AG08395 (cell line): ENCODE measurements at regions not wholly inside any gene's neighbourhood (a gene's known extent, or its start where the extent isn't known, plus 50 kb on each side); places are given as distances from the start of the nearest gene placed in this dataset.

Experiments used
- DNase-seq: peaks from one replicate; pipeline ENCODE4 v3.0.0; 2012; ENCODE audit warnings: mixed read lengths, low spot score

DNA sequence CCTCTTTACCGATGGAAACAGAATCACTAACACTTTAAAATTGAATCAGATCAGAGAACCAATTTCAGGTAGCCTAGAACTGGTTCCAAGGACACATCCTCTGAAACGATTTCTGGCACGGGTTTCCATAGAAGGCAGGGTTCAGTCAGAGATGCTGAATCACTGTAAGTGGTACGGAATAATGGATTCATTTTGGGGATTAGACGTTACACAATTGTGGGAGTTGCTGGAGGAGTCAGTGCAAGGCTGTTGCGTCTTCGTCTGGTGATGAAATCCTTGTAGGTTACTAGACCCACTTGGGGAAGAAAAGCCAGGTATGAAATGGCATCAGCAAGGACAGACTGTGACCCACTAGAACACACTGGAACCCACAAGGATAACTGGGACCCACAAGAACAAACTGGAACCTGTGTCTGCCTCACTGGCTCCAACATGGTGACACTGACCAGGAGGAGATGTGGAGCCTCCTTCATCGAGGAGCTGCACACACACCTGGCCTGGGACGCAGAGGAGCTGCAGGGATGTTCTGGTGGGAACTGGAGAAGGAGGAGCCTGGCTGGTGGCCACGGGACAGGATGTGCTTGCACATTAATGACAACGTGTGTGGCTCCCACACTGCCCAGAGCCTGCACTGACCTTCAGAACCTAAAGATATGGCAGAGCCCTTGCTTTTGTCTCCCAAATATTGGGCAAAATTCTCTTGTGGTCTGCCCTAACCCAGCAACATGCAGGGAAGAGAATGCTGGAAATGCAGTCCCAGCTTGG is 105.1 kb downstream of the TRAPPC11 start:
- no peak for DNase-seq

GRCh38 chr4:183765251-183765911 is 106.3 kb downstream of the TRAPPC11 start:
- no peak for DNase-seq

- DNase-seq, result no peak
Measured at GRCh38 chr4:183766140-183766539, 107.0 kb downstream of the TRAPPC11 start.

- DNase-seq, result no peak
Measured at GRCh38 chr4:183770906-183771305, 111.8 kb downstream of the TRAPPC11 start.

DNA sequence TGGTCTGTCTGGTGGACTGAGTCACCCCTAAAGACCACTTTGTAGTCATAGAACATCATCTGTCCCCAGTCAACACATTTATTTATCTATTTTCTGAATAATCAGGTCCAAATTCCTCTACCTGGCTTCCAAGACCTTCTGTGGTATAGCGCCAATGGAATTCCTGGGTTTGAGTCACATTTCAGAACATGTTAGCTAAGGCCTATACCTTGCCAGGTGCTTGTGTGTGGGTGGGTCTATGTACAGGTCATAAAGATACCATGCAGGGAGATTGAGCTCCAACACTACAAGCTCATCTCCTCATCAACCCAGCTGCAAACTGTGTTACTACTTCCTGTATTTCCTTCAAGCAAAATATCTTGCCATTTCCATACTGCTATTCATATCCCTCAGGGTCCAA is 113.3 kb downstream of the TRAPPC11 start:
- no peak for DNase-seq

DNA sequence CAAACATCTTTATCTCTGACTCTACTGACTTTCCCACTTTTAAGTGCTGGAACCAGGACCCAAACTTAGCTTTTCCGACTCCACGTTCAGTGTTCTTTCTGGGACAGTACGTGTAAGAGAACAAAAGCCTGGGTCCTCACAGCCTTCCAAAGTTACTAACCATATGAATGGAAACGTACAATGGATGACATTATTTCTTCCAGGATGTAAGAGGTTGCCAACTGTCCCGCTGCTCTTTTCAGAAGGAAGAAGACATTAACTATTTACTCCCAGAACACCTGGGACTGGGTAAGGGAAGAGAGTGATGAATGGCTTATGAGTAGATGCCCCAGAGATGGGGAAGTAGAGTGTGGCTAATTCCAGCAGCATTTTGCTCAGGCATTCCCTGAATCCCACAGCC is 114.7 kb downstream of the TRAPPC11 start:
- DNase-seq, result no peak

DNA sequence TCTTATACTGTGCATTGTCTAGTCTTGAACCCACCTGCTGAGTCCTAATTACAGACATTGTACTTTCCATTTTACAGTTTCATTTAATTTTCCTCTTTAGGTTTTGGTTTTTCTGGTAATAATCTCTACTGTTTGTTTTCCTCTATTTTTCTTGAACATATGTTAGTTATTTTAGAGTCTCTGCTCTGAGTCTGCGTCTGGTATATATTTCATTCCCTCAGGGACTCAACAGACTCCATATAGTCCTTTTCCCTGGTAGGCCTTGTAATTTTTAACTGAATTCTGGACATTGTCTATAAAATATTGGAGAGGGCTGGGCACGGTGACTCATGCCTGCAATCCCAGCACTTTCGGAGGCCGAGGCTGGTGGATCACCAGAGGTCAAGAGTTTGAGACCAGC is 121.8 kb upstream of the STOX2 start:
- no peak for DNase-seq

- DNase-seq, result peak; percentile 44
Measured at GRCh38 chr4:183783991-183784553, 121.0 kb upstream of the STOX2 start.

GRCh38 chr4:183788308-183788905 is 116.7 kb upstream of the STOX2 start:
- no peak for DNase-seq

DNA sequence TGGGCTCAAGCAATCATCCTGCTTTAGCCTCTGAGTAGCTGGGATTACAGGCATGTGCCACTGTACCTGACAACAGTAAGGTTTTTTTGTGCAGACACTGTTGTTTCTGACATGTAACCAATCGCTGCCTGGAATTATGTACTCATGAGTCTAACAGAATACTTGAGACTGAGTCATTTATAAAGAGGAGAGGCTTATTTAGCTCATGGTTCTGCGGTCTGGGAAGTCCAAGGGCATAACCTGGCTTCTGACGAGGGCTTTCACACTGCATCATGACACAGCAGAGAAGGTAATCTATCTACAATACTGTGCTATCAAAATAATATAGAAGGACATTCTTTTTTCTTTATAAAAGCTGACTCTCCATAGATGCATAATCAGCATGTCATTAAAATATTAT is 115.5 kb upstream of the STOX2 start:
- no peak for DNase-seq

GRCh38 chr4:183790661-183791060 is 114.4 kb upstream of the STOX2 start:
- no peak for DNase-seq

- no peak for DNase-seq
Measured at GRCh38 chr4:183797011-183797444, 108.1 kb upstream of the STOX2 start.

DNA sequence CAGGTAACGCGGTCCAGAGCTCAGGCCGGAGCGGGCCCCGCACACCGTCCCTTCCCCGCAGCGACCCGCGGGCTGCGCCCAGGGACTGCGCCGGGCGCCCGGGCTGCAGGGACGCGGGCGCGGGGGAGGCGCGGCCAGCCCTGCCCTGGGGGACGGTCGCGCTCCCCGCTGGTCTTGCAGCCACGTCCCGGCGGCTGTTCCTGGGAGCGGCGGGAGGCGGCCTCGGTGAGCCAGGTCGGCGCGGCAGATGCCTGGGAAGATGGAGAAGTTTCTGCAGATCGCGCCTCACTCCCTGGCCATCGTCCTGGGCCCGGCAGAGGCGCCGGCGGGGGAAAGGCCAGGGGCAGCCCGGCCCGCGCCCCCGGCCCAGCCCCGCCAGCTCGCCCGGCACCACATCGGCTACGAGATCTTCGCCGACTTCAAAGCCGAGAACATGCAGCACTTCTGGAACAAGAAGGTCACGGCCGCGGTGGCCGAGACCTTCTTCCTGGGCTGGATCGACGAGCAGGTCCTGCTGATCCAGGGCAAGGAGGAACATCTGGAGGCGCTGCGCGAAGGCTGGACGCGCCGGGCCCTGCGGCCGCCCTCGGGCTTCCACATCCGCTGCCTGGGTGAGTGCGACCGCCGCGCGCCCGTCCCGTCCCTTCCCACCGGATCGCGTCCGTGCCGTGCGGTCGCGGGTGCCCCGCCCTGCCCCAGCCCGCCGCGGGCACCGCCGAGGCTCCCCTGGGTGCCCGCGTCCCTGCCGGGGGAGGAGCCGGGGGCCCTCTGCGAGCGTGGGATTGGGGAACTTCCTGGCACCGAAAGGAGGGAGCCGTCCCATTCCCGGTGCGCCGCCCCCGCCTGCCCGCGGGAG is 107.4 kb upstream of the STOX2 start:
- DNase-seq, result peak; percentile 6

DNA sequence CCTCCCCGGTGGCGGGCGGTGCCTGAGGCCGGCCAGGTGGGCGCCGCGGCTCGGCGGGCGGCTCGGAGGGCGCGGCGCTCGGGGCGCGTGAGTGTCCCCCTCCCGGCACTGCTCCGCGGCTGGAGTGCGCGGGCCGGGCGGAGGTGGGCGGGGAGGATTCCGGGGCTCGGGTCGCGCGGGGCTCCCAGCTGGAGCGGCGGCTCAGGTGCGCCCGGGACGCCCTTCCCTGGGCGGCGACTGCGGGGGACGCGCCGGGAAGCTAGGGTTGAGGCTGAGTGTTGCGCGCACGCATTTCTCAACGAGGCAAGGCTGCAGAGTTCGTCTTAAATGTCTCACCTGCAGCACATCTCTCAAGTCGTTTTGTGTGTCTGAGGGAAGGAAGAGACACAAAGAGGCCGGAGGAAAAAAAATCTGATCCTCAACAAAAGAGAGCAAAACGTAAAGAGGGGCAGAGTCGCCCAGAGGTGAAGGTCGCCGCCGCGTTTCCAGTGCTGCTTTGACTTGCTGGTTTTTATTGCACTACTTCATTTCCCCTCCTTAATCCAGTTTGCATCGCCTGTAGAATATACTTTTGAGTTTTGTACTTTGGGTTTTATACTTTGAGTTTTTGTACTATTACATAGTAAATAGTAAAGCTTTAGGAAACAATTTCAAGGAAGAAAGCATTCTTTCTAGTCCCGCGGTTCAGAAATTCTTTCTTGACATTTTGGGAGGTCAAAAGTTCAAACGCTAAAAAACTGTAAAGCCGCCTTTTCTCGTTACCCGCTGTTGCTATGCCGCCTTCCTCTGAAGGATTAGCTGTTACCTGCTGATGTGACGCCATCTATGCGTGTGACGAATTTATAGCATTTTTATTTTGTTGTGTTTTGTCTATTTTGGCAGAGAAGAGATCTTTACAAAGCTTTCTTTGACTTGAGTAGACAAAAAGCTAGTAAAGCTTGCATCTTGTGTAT is 106.5 kb upstream of the STOX2 start:
- no peak for DNase-seq

GRCh38 chr4:183801457-183802165 is 103.5 kb upstream of the STOX2 start:
- no peak for DNase-seq

GRCh38 chr4:183806341-183806740 is 98.8 kb upstream of the STOX2 start:
- DNase-seq, result no peak

DNA sequence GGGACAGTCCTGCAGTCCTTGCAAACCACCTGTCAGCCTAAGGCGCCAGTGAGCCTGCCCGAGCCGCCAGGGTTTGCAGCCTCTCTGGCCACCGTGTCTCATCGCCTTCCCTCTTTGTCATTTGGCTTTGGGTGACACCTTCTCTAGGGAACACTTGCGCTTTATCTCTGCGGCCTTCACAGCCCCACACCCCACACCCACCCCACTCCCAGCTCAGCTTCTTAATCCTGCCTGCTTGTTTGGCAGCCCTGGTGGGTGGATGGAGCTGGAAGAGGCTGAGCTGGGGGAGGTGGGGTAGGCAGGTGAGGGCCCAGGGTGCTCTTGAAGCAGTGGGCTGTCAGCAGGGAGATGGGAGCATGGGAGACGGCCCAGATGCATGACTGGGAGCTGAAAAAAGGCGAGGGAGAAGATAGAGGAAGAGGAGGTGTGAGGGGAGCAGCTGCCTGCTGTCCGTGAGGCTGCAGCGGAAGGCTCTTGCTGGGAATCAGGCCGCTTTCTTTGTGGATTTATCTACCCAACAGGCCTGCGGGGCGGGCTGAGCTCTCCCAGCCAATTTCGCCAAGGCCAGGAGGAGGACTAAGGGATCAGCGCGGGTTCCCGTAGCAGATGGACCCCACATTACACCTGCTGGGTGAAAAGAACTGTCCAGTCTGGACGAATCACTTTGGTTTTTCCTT is 97.5 kb upstream of the STOX2 start:
- no peak for DNase-seq

DNA sequence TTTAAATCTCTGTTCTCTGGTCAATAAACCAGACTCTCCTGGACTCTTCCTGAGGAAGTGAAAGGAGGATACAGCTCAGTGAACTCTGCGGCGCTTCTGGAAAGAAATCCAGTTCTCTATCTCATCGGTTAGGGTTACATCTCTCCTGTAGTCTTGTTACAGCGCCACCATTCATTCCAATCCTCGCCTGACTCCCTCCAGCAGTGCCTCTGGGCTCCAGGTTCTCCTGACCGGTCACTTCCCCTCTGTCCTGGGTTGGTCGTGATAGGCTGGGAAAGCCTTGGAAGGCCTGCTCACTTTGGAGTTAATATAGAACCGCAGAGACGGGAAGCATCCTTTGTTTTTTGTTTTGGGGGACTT is 97.0 kb upstream of the STOX2 start:
- no peak for DNase-seq

DNA sequence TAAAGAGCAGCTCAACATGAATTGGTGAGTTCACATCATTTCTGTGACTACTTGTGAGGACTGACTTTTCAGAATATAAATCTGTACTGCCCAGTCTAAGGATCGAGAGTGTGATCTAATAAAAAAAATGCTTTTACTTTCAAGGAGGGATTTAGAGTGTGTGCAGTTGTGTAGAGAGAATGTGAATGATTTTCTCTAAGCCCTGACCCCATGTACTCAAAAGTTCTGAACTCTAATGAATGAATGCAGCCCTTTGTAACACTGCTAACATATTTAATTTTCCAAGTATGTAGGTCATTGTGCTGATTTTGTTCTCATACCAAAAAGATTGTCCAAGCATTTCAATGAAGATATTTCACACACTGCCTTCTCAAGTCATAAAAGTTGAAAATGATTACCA is 92.5 kb upstream of the STOX2 start:
- DNase-seq, result no peak

DNA sequence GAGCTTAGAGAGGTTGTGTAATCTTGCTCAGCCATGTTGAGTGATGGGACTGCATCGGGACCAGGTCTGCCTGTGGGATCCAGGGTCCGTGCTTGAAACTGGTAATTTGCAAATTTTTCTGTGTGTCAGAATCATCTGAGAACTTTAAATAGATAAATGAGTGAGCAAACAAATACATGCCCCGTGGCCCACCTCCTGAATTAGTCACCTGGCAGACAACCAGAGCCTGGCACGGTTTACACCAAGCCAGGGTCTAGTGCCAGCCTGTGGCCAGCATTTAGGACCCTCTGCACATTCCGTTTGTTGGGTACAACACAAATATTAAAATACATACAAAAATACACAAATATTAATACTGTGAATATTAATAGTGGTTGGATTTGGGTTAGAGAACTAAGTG is 90.6 kb upstream of the STOX2 start:
- DNase-seq, result no peak
